ENCODE measurements at regions not wholly inside any gene's neighbourhood (a gene's known extent, or its start where the extent isn't known, plus 50 kb on each side); places are given as distances from the start of the nearest gene placed in this dataset.

- no peak overlapping the region for H3K4me3 ChIP-seq (ENCODE audit: low read depth, low read length)
- no peak for DNase-seq
- H3K27ac ChIP-seq: no peak overlapping the region
These were observed 406.7 kb downstream of the MAN2A1 start for GRCh38 chr5:110096419-110096818.

GRCh38 chr5:110099572-110099971 is 409.8 kb downstream of the MAN2A1 start:
- Histone ChIP-seq H3K27me3 (ENCODE audit: insufficient read depth, low read depth, severe bottlenecking) (no peaks in the 10 kb centered on the region), H3K9me3 (ENCODE audit: severe bottlenecking) (no peaks in the 10 kb centered on the region), H3K4me3 (ENCODE audit: low read depth, low read length) (no peak overlapping the region), H3K27ac (no peak overlapping the region), H3K36me3 (no peaks in the 10 kb centered on the region)
- no peak for TF ChIP-seq CTCF (IDR thresholded peaks at IDR 0.05; ENCODE audit: low read depth, low read length)
- DNase-seq: no peak

More at GRCh38 chr5:110096419-110096818, 406.7 kb downstream of the MAN2A1 start:
- Histone ChIP-seq H3K36me3 (no peaks in the 10 kb centered on the region), H3K27me3 (ENCODE audit: insufficient read depth, low read depth, severe bottlenecking) (no peaks in the 10 kb centered on the region), H3K9me3 (ENCODE audit: severe bottlenecking) (no peaks in the 10 kb centered on the region)
- no peak for TF ChIP-seq CTCF (IDR thresholded peaks at IDR 0.05; ENCODE audit: low read depth, low read length)

- no peak for TF ChIP-seq CTCF (IDR thresholded peaks at IDR 0.05; ENCODE audit: low read depth, low read length)
- Histone ChIP-seq H3K36me3 (no peaks in the 10 kb centered on the region), H3K27me3 (ENCODE audit: insufficient read depth, low read depth, severe bottlenecking) (no peaks in the 10 kb centered on the region), H3K27ac (no peak overlapping the region), H3K9me3 (ENCODE audit: severe bottlenecking) (no peaks in the 10 kb centered on the region), H3K4me3 (ENCODE audit: low read depth, low read length) (no peak overlapping the region)
- no peak for DNase-seq
These were observed 413.4 kb downstream of the MAN2A1 start for GRCh38 chr5:110103081-110103480.

- TF ChIP-seq CTCF (IDR thresholded peaks at IDR 0.05; ENCODE audit: low read depth, low read length): no peak
- Histone ChIP-seq H3K36me3 (no peaks in the 10 kb centered on the region), H3K27me3 (ENCODE audit: insufficient read depth, low read depth, severe bottlenecking) (no peaks in the 10 kb centered on the region), H3K27ac (no peak overlapping the region), H3K4me3 (ENCODE audit: low read depth, low read length) (no peak overlapping the region), H3K9me3 (ENCODE audit: severe bottlenecking) (no peaks in the 10 kb centered on the region)
- DNase-seq: no peak
These were observed 414.5 kb downstream of the MAN2A1 start for GRCh38 chr5:110104060-110104725.

- no peaks in the 10 kb centered on the region for H3K9me3 ChIP-seq (ENCODE audit: severe bottlenecking)
- H3K27me3 ChIP-seq (ENCODE audit: insufficient read depth, low read depth, severe bottlenecking): no peaks in the 10 kb centered on the region
- no peak overlapping the region for H3K4me3 ChIP-seq (ENCODE audit: low read depth, low read length)
- H3K27ac ChIP-seq: no peak overlapping the region
- no peak for TF ChIP-seq CTCF (IDR thresholded peaks at IDR 0.05; ENCODE audit: low read depth, low read length)
- no peaks in the 10 kb centered on the region for H3K36me3 ChIP-seq
- DNase-seq: no peak
These were observed 415.3 kb downstream of the MAN2A1 start for GRCh38 chr5:110104726-110105669.
